Breast epithelium (tissue), 3 donors: ENCODE measurements at regions not wholly inside any gene's neighbourhood (a gene's known extent, or its start where the extent isn't known, plus 50 kb on each side); places are given as distances from the start of the nearest gene placed in this dataset.

Experiments used
- CTCF ChIP-seq, 3 donors: fragments of 450-650 bp; IDR thresholded peaks; one replicate each; pipeline ENCODE4 v1.5.1; 2016 to 2017; ENCODE audit warnings: antibody characterized with exemption in 3 of 3, mild to moderate bottlenecking in 3 of 3, moderate library complexity in 3 of 3
- POLR2AphosphoS5 ChIP-seq, 3 donors: sonication (generic); formaldehyde crosslinking; IDR thresholded peaks; one replicate each; pipeline ENCODE4 v1.6.1; 2017; ENCODE audit warnings: antibody characterized with exemption in 3 of 3

GRCh38 chr16:79363035-79363434, 237.5 kb downstream of the MAF start:
- TF ChIP-seq CTCF (IDR thresholded peaks at IDR 0.05) = no peak
- TF ChIP-seq POLR2AphosphoS5 (IDR thresholded peaks at IDR 0.05) = no peak
